ENCODE measurements at regions not wholly inside any gene's neighbourhood (a gene's known extent, or its start where the extent isn't known, plus 50 kb on each side); places are given as distances from the start of the nearest gene placed in this dataset.

DNA sequence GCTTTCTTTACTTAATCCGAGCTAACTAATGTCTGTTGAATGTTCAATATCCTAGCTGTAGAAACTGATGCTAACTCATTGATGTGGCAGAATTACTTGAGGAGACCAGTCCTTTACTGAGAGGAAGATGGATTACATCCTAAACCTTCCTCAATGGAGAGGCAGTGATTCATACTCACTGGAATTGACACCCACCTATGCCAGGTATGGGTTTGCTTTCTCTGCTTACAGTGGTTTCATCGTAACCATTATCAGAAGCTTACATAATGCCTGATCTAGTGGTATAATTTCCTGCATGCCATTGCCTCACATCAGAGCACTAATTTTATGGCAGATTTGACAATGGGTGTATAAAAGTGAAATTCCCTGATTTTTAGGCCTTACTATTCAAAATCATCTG lies 384.7 kb downstream of the ANXA1 start:
- TF ChIP-seq CTCF (IDR thresholded peaks at IDR 0.05): no peak
- TF ChIP-seq POLR2A (IDR thresholded peaks at IDR 0.05): no peak

Measured in heart left ventricle (tissue), 13 donors.